ENCODE measurements at regions not wholly inside any gene's neighbourhood (a gene's known extent, or its start where the extent isn't known, plus 50 kb on each side); places are given as distances from the start of the nearest gene placed in this dataset.

- Histone ChIP-seq H3K4me1 (no peaks in the 10 kb centered on the region), H3K9me3 (peaks cover 0 to 7% (median 0%) of the 10 kb centered on the region in 3 donors), H3K27me3 (no peaks in the 10 kb centered on the region), H3K36me3 (no peaks in the 10 kb centered on the region), H3K4me3 (no peak overlapping the region), H3K27ac (no peak overlapping the region)
- TF ChIP-seq CTCF (IDR thresholded peaks at IDR 0.05) (no peak), POLR2A (IDR thresholded peaks at IDR 0.05) (no peak)
- no peak for DNase-seq
- intact Hi-C loops (cut with DNase I), result no loop called here
Observed at GRCh38 chr16:49100366-49100765, 181.3 kb downstream of the CBLN1 start.

- Histone ChIP-seq H3K27ac (no peak overlapping the region), H3K9me3 (peaks cover 0 to 7% (median 0%) of the 10 kb centered on the region in 3 donors), H3K4me3 (no peak overlapping the region), H3K4me1 (no peaks in the 10 kb centered on the region), H3K36me3 (no peaks in the 10 kb centered on the region), H3K27me3 (no peaks in the 10 kb centered on the region)
- no peak for TF ChIP-seq POLR2A (IDR thresholded peaks at IDR 0.05)
- TF ChIP-seq CTCF (IDR thresholded peaks at IDR 0.05), result no peak
- intact Hi-C loops (cut with DNase I), result no loop called here
- no peak for DNase-seq
- WGBS, 2 donors, result 65 to 80% methylated on average over 2 of the region's 2 CpGs
Observed at GRCh38 chr16:49097964-49098363, 183.7 kb downstream of the CBLN1 start.

GRCh38 chr16:49096176-49096945 is 185.3 kb downstream of the CBLN1 start:
- no peaks in the 10 kb centered on the region for H3K4me1 ChIP-seq
- no peaks in the 10 kb centered on the region for H3K27me3 ChIP-seq
- 55 to 67% methylated on average over 7 of the region's 7 CpGs for WGBS, 2 donors
- no peak overlapping the region for H3K27ac ChIP-seq
- no peak for DNase-seq
- no peaks in the 10 kb centered on the region for H3K36me3 ChIP-seq
- no peaks in the 10 kb centered on the region for H3K9me3 ChIP-seq
- intact Hi-C loops (cut with DNase I), result no loop called here
- H3K4me3 ChIP-seq, result no peak overlapping the region
- TF ChIP-seq CTCF (IDR thresholded peaks at IDR 0.05) (no peak), POLR2A (IDR thresholded peaks at IDR 0.05) (no peak)

GRCh38 chr16:49095539-49095938 is 186.1 kb downstream of the CBLN1 start:
- Histone ChIP-seq H3K9me3 (no peaks in the 10 kb centered on the region), H3K4me3 (no peak overlapping the region), H3K27me3 (no peaks in the 10 kb centered on the region), H3K27ac (no peak overlapping the region), H3K4me1 (no peaks in the 10 kb centered on the region), H3K36me3 (no peaks in the 10 kb centered on the region)
- TF ChIP-seq CTCF (IDR thresholded peaks at IDR 0.05) (no peak), POLR2A (IDR thresholded peaks at IDR 0.05) (no peak)
- intact Hi-C loops (cut with DNase I), result no loop called here
- 12 to 34% methylated on average over 2 of the region's 2 CpGs for WGBS, 2 donors
- DNase-seq, result no peak

- H3K27me3 ChIP-seq, result no peaks in the 10 kb centered on the region
- no peak for DNase-seq
- H3K27ac ChIP-seq, result no peak overlapping the region
- no peak overlapping the region for H3K4me3 ChIP-seq
- intact Hi-C loops (cut with DNase I), result no loop called here
- WGBS, 2 donors, result 58 to 64% methylated on average over 2 of the region's 2 CpGs
- H3K4me1 ChIP-seq, result no peaks in the 10 kb centered on the region
- H3K36me3 ChIP-seq, result no peaks in the 10 kb centered on the region
- no peaks in the 10 kb centered on the region for H3K9me3 ChIP-seq
- TF ChIP-seq CTCF (IDR thresholded peaks at IDR 0.05), result no peak
- TF ChIP-seq POLR2A (IDR thresholded peaks at IDR 0.05), result no peak
Observed at GRCh38 chr16:49094471-49094870, 187.2 kb downstream of the CBLN1 start.

Data from esophagus squamous epithelium (tissue), 5 donors.